Right lobe of liver (tissue), 6 donors: ENCODE measurements at regions not wholly inside any gene's neighbourhood (a gene's known extent, or its start where the extent isn't known, plus 50 kb on each side); places are given as distances from the start of the nearest gene placed in this dataset.
A peak's percentile ranks its signal among the peaks of the same experiment; 100 is the strongest.

ENCODE experiments used
- ATAC-seq, 4 donors: fragments of 200-7000 bp; cut with Tn5 transposase; one replicate each; pipeline ENCODE4 v1.9.1; 2020; ENCODE audit warnings: mild to moderate bottlenecking in 4 of 4, moderate library complexity in 4 of 4
- DNase-seq, 3 donors: peaks; one replicate each; pipeline ENCODE4 v3.0.0-alpha.2; 2020
- H3K27ac ChIP-seq, 3 donors: fragments of 200-600 bp; one replicate each; pipeline ENCODE4 v1.8.0; 2022
- H3K27me3 ChIP-seq, 2 donors: fragments of 200-600 bp; one replicate each; pipeline ENCODE4 v1.8.0; 2022
- H3K36me3 ChIP-seq, 4 donors: fragments of 200-600 bp; sonication (generic) in 1 of 4; one replicate each; pipeline versions ENCODE4 v1.5.1 to v1.8.0; 2017 to 2022; ENCODE audit warnings: control low read depth in 1 of 4
- H3K4me1 ChIP-seq, 4 donors: fragments of 200-600 bp; sonication (generic) in 1 of 4; one replicate each; pipeline versions ENCODE4 v1.5.1 to v1.8.0; 2017 to 2022; ENCODE audit warnings: control low read depth in 1 of 4
- H3K4me3 ChIP-seq, 3 donors: fragments of 200-600 bp; one replicate each; pipeline ENCODE4 v1.8.0; 2022
- H3K9me3 ChIP-seq, 4 donors: fragments of 200-600 bp; sonication (generic) in 1 of 4; one replicate each; pipeline versions ENCODE4 v1.5.1 to v1.8.0; 2017 to 2022; ENCODE audit warnings: control low read depth in 1 of 4
- CTCF ChIP-seq, 4 donors: fragments of 200-600 bp in 3 of 4; fragments of 450-650 bp in 1 of 4; IDR thresholded peaks; one replicate each; pipeline versions ENCODE4 v1.5.1 to v1.8.0; 2016 to 2022; ENCODE audit warnings: antibody characterized with exemption in 4 of 4, mild to moderate bottlenecking in 2 of 4
- POLR2A ChIP-seq: fragments of 450-650 bp; IDR thresholded peaks from one replicate; pipeline ENCODE4 v1.6.1; 2017; ENCODE audit warnings: antibody characterized with exemption, mild to moderate bottlenecking
- WGBS: methylation state at CpG from one replicate; pipeline ENCODE4 v1.1.6; 2018; ENCODE audit warnings: low coverage, low lambda C conversion rate; ENCODE audit not compliant: insufficient coverage; ENCODE audit errors: missing lambda C conversion rate; 5-methylcytosine and 5-hydroxymethylcytosine counted together
- intact Hi-C, 2 donors: fragments of 100-400 bp; cut with DNase I; formaldehyde crosslinking; loops; one replicate each; pipeline versions ENCODE4 v1.11.2 to v1.14.1; 2022
- donor health status: DM: no; HTN: yes; CAD: no.
- donor health status: DM: no; HTN: no; CAD: no.
- donor health status: DM: no; HTN: no; CAD: no.
- donor health status: DM: no; HTN: yes; CAD: no.
- donor health status: DM: no; HTN: yes; CAD: no.

- H3K36me3 ChIP-seq = no peaks in the 10 kb centered on the region
- intact Hi-C loops = no loop called here
- H3K27me3 ChIP-seq = no peaks in the 10 kb centered on the region
- DNase-seq (no peak), ATAC-seq (no peak)
- no peaks in the 10 kb centered on the region for H3K4me1 ChIP-seq
- TF ChIP-seq POLR2A = no peak
- TF ChIP-seq CTCF (IDR thresholded peaks at IDR 0.05) = no peak
- H3K9me3 ChIP-seq = no peaks in the 10 kb centered on the region
- no peak overlapping the region for H3K27ac ChIP-seq
- whole genome bisulfite sequencing = 80% methylated on average over 2 of the region's 6 CpGs
- H3K4me3 ChIP-seq = no peak overlapping the region
Measured at GRCh38 chr6:169880516-169880915, 129.1 kb downstream of the ERMARD start.

- Histone ChIP-seq H3K4me3 (no peak overlapping the region), H3K4me1 (no peaks in the 10 kb centered on the region), H3K9me3 (no peaks in the 10 kb centered on the region), H3K27me3 (no peaks in the 10 kb centered on the region), H3K27ac (no peak overlapping the region), H3K36me3 (no peaks in the 10 kb centered on the region)
- TF ChIP-seq CTCF (IDR thresholded peaks at IDR 0.05) (no peak), POLR2A (no peak)
- ATAC-seq (no peak), DNase-seq (no peak)
- intact Hi-C loops = no loop called here
- 80% methylated on average over 1 of the region's 11 CpGs for WGBS
Measured at GRCh38 chr6:169869301-169869700, 117.9 kb downstream of the ERMARD start.

- Histone ChIP-seq H3K36me3 (no peaks in the 10 kb centered on the region), H3K27ac (no peak overlapping the region), H3K4me1 (no peaks in the 10 kb centered on the region), H3K4me3 (no peak overlapping the region), H3K9me3 (no peaks in the 10 kb centered on the region), H3K27me3 (no peaks in the 10 kb centered on the region)
- ATAC-seq = peak; percentile 29 to 68 (median 50)
- intact Hi-C loops = no loop called here
- no peak for TF ChIP-seq POLR2A
- TF ChIP-seq CTCF (IDR thresholded peaks at IDR 0.05) = no peak
- DNase-seq = no peak
- 55% methylated on average over 10 of the region's 19 CpGs for WGBS
Measured at GRCh38 chr6:169868458-169868857, 117.0 kb downstream of the ERMARD start.

GRCh38 chr6:169867751-169868191, 116.3 kb downstream of the ERMARD start:
- Histone ChIP-seq H3K9me3 (no peaks in the 10 kb centered on the region), H3K27me3 (no peaks in the 10 kb centered on the region), H3K4me3 (no peak overlapping the region), H3K27ac (no peak overlapping the region), H3K36me3 (no peaks in the 10 kb centered on the region), H3K4me1 (no peaks in the 10 kb centered on the region)
- TF ChIP-seq POLR2A (no peak), CTCF (IDR thresholded peaks at IDR 0.05) (no peak)
- intact Hi-C loops = no loop called here
- DNase-seq (no peak), ATAC-seq (no peak)
- WGBS = 39% methylated on average over 2 of the region's 12 CpGs
